HCT116 (cell line): ENCODE measurements at regions not wholly inside any gene's neighbourhood (a gene's known extent, or its start where the extent isn't known, plus 50 kb on each side); places are given as distances from the start of the nearest gene placed in this dataset.

Source experiments
- ATAC-seq: fragments of 200-7000 bp; cut with Tn5 transposase; 2 replicates; pipeline ENCODE4 v1.9.1; 2020; ENCODE audit warnings: mild to moderate bottlenecking, moderate library complexity
- BruUV-seq: library from RNA; stranded (reverse); fragments of 400-500 nt; replicated peaks from 2 replicates; lab custom pipeline; 2021; lab: Mats Ljungman, UMichigan
- CTCF ChIA-PET: fragments of 300-600 bp; sonication (Branson Sonifier 250); formaldehyde crosslinking; loops from one replicate; lab custom pipeline; 2021; ENCODE audit warnings: antibody characterized with exemption; lab: Charles Lee
- POLR2A ChIA-PET: fragments of 300-600, 350-600 bp; sonication (Branson Sonifier 250); formaldehyde crosslinking; loops from one replicate; lab custom pipeline; 2021; ENCODE audit warnings: antibody characterized with exemption; lab: Charles Lee
- RAD21 ChIA-PET, 2 experiments: fragments of 300-600 bp; sonication (Branson Sonifier 250); formaldehyde crosslinking; loops; one replicate each; lab custom pipeline; 2023; ENCODE audit warnings: low total read pairs in 2 of 2; ENCODE audit not compliant: uncharacterized antibody in 2 of 2, unreplicated experiment in 2 of 2, low non-redundant PET in 1 of 2; lab: Charles Lee
- DNase-seq: peaks from one replicate; pipeline ENCODE4 v3.0.0-alpha.2; 2010; ENCODE audit warnings: low read depth, low spot score
- H2AFZ ChIP-seq: fragments of 200-600 bp; shearing (Covaris generic), sonication (generic); 2 replicates; pipeline ENCODE4 v1.6.1; 2017; ENCODE audit warnings: low read depth, mixed run types, mixed read lengths, antibody characterized with exemption, low read length; ENCODE audit not compliant: poor library complexity, severe bottlenecking
- H3K27ac ChIP-seq: 2 replicates; pipeline ENCODE4 v1.5.1; 2012; ENCODE audit warnings: low read depth, low read length
- H3K27me3 ChIP-seq: fragments of 200-600 bp; sonication (generic); 2 replicates; pipeline ENCODE4 v1.6.1; 2016; ENCODE audit warnings: mixed run types, low read length, mixed read lengths; ENCODE audit not compliant: insufficient read depth
- H3K36me3 ChIP-seq, 2 experiments: fragments of 200-500 bp in 1 of 2; fragments of 200-600 bp in 1 of 2; sonication (Bioruptor generic) in 1 of 2; sonication (generic) in 1 of 2; 2 replicates each; pipeline versions ENCODE4 v1.5.1 to v1.6.1; 2014 to 2016; ENCODE audit warnings: low read length in 2 of 2, inconsistent platforms in 1 of 2, mixed read lengths in 1 of 2, mixed run types in 1 of 2; ENCODE audit not compliant: insufficient read depth in 2 of 2, control insufficient read depth in 1 of 2
- H3K4me1 ChIP-seq, 2 experiments: fragments of 200-600 bp in 1 of 2; sonication (generic) in 1 of 2; 2 replicates each; pipeline versions ENCODE4 v1.5.1 to v1.6.1; 2012 to 2017; ENCODE audit warnings: low read length in 2 of 2, inconsistent platforms in 1 of 2, mild to moderate bottlenecking in 1 of 2, mixed read lengths in 1 of 2, mixed run types in 1 of 2, moderate library complexity in 1 of 2; ENCODE audit not compliant: insufficient read depth in 2 of 2, control insufficient read depth in 1 of 2
- H3K4me2 ChIP-seq: fragments of 200-600 bp; sonication (generic); 2 replicates; pipeline ENCODE4 v1.6.1; 2017; ENCODE audit warnings: mixed run types, low read length, mixed read lengths
- H3K4me3 ChIP-seq, 2 experiments: fragments of 200-600 bp in 1 of 2; sonication (generic) in 1 of 2; replicated peaks in 1 of 2; 2 replicates each; pipeline ENCODE4 v1.5.1; 2011 to 2016; ENCODE audit warnings: low read length in 2 of 2, control low read depth in 1 of 2, low read depth in 1 of 2, mild to moderate bottlenecking in 1 of 2, mixed read lengths in 1 of 2, mixed run types in 1 of 2
- H3K79me2 ChIP-seq: fragments of 200-600 bp; sonication (generic); 2 replicates; pipeline ENCODE4 v1.6.1; 2017; ENCODE audit warnings: mild to moderate bottlenecking, mixed run types, low read length, moderate library complexity, mixed read lengths; ENCODE audit not compliant: insufficient read depth
- H3K9ac ChIP-seq: fragments of 200-600 bp; sonication (generic); 2 replicates; pipeline ENCODE4 v1.6.1; 2016; ENCODE audit warnings: low read length, mixed read lengths
- H3K9me2 ChIP-seq: fragments of 200-600 bp; sonication (generic), shearing (Covaris generic); 2 replicates; pipeline ENCODE4 v1.6.1; 2017; ENCODE audit warnings: mixed run types, mild to moderate bottlenecking, moderate library complexity; ENCODE audit not compliant: insufficient read depth
- H3K9me3 ChIP-seq, 2 experiments: fragments of 200-500 bp in 1 of 2; fragments of 200-600 bp in 1 of 2; sonication (Bioruptor generic) in 1 of 2; sonication (generic) in 1 of 2; 2 replicates each; pipeline ENCODE4 v1.6.1; 2014 to 2017; ENCODE audit warnings: low read length in 2 of 2, mixed read lengths in 2 of 2, inconsistent platforms in 1 of 2, low read depth in 1 of 2, mild to moderate bottlenecking in 1 of 2, mixed run types in 1 of 2, moderate library complexity in 1 of 2; ENCODE audit not compliant: control insufficient read depth in 1 of 2, insufficient read depth in 1 of 2
- H4K20me1 ChIP-seq: fragments of 200-600 bp; sonication (generic), shearing (Covaris generic); 2 replicates; pipeline ENCODE4 v1.6.1; 2017; ENCODE audit warnings: mixed run types, mild to moderate bottlenecking, moderate library complexity; ENCODE audit not compliant: insufficient read depth
- CBX3 ChIP-seq: IDR thresholded peaks from 2 replicates; pipeline ENCODE4 v1.6.1; 2012; ENCODE audit warnings: low read depth
- CTCF ChIP-seq, 3 experiments: fragments of 200-600 bp in 1 of 3; sonication (generic) in 1 of 3; IDR thresholded peaks in 2 of 3; conservative IDR thresholded peaks in 1 of 3; 2 replicates each; pipeline ENCODE4 v1.5.1; 2012 to 2017; ENCODE audit warnings: low read depth in 2 of 3, low read length in 2 of 3, antibody characterized with exemption in 1 of 3, borderline replicate concordance in 1 of 3, control low read depth in 1 of 3, mild to moderate bottlenecking in 1 of 3, mixed read lengths in 1 of 3, mixed run types in 1 of 3, moderate library complexity in 1 of 3; ENCODE audit not compliant: insufficient read depth in 1 of 3
- FOSL1 ChIP-seq: IDR thresholded peaks from 2 replicates; pipeline ENCODE4 v1.6.1; 2012; ENCODE audit warnings: low read depth
- POLR2A ChIP-seq: IDR thresholded peaks from 2 replicates; pipeline ENCODE4 v1.7.0; 2011; ENCODE audit warnings: borderline replicate concordance; ENCODE audit not compliant: insufficient read depth, insufficient read length; ENCODE audit errors: extremely low read depth
- POLR2AphosphoS5 ChIP-seq: IDR thresholded peaks from 2 replicates; pipeline ENCODE4 v1.6.1; 2011; ENCODE audit warnings: mild to moderate bottlenecking, low read depth, low read length, moderate library complexity
- RAD21 ChIP-seq: IDR thresholded peaks from 2 replicates; pipeline ENCODE4 v1.6.1; 2012; ENCODE audit warnings: low read depth, mild to moderate bottlenecking
- SP1 ChIP-seq: IDR thresholded peaks from 2 replicates; pipeline ENCODE4 v1.6.1; 2012; ENCODE audit warnings: low read depth
- SRF ChIP-seq: IDR thresholded peaks from 2 replicates; pipeline ENCODE4 v1.6.1; 2012; ENCODE audit warnings: low read depth
- TCF7L2 ChIP-seq: IDR thresholded peaks from 2 replicates; pipeline ENCODE4 v1.7.0; 2011; ENCODE audit warnings: borderline replicate concordance, inconsistent platforms; ENCODE audit not compliant: insufficient read depth, insufficient read length; ENCODE audit errors: extremely low read depth
- YY1 ChIP-seq: IDR thresholded peaks from 2 replicates; pipeline ENCODE4 v1.6.1; 2011; ENCODE audit warnings: low read length, low read depth, moderate library complexity, mild to moderate bottlenecking; ENCODE audit not compliant: insufficient replicate concordance; ENCODE audit errors: extremely low read depth
- ZFX ChIP-seq: fragments of 450-650 bp; IDR thresholded peaks from 2 replicates; pipeline ENCODE4 v1.6.1; 2017
- ZNF274 ChIP-seq: fragments of 200-500 bp; sonication (Bioruptor generic); IDR thresholded peaks from 2 replicates; pipeline ENCODE4 v1.6.1; 2014; ENCODE audit warnings: mild to moderate bottlenecking, low read depth, low read length, inconsistent platforms
- intact Hi-C: fragments of 100-400 bp; cut with micrococcal nuclease; formaldehyde crosslinking; loops from 2 replicates; pipeline ENCODE4 v1.10.0; 2022
- TF ChIP-seq, protein P1 (sequence below): IDR thresholded peaks from 2 replicates; pipeline ENCODE4 v1.6.1; 2012

GRCh38 chr9:40914772-40915659, 213.5 kb downstream of the FOXD4L6 start:
- Histone ChIP-seq H3K27me3 (peaks cover 17% of the 10 kb centered on the region; the same call in 1 of the 2 replicates), H4K20me1 (no peaks in the 10 kb centered on the region), H2AFZ (no peak overlapping the region), H3K27ac (no peak overlapping the region), H3K79me2 (no peaks in the 10 kb centered on the region), H3K36me3 (no peaks in the 10 kb centered on the region), H3K4me1 (no peaks in the 10 kb centered on the region; a peak in 1 of 4 replicates), H3K4me2 (no peak overlapping the region), H3K9me3 (peaks cover 0 to 7% of the 10 kb centered on the region in 2 experiments; a peak in 2 of 4 replicates), H3K4me3 (no peak overlapping the region), H3K9ac (no peak overlapping the region), H3K9me2 (no peaks in the 10 kb centered on the region)
- ChIA-PET CTCF (no interaction called here), POLR2A (no interaction called here), RAD21 (no interaction called here)
- intact Hi-C loops = no loop called here
- ATAC-seq = no peak
- no TSS peak for BruUV-seq
- TF ChIP-seq RAD21 (no peak), POLR2AphosphoS5 (no peak), YY1 (no peak), ZNF274 (no peak), ZFX (no peak), FOSL1 (no peak), SP1 (no peak), SRF (no peak), CTCF (IDR thresholded peaks at IDR 0.05 in 2 of 3, conservative IDR thresholded peaks at IDR 0.05 in 1 of 3; ENCODE audit: borderline replicate concordance in 1 of 3, insufficient read depth in 1 of 3, low read depth in 2 of 3, low read length in 2 of 3) (no peak), TCF7L2 (no peak), CBX3 (no peak), POLR2A (no peak)
- TF ChIP-seq, protein P1, sequence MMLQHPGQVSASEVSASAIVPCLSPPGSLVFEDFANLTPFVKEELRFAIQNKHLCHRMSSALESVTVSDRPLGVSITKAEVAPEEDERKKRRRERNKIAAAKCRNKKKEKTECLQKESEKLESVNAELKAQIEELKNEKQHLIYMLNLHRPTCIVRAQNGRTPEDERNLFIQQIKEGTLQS = no peak
- no peak for DNase-seq
